AG04450 (cell line): ENCODE measurements at regions not wholly inside any gene's neighbourhood (a gene's known extent, or its start where the extent isn't known, plus 50 kb on each side); places are given as distances from the start of the nearest gene placed in this dataset.

Experiments
- CTCF ChIA-PET: fragments of 300-600, 350-600 bp; formaldehyde crosslinking; extraction: SDS; loops from one replicate; lab custom pipeline; 2022; ENCODE audit warnings: antibody characterized with exemption, inconsistent platforms; lab: Charles Lee
- POLR2A ChIA-PET: fragments of 350-600 bp; formaldehyde crosslinking; extraction: SDS; loops from one replicate; lab custom pipeline; 2021; ENCODE audit warnings: antibody characterized with exemption, inconsistent platforms; lab: Yijun Ruan, JAX
- DNase-seq: peaks from one replicate; pipeline ENCODE4 v3.0.0-alpha.2; 2011; ENCODE audit warnings: low read depth, low spot score
- H3K27ac ChIP-seq: one replicate; pipeline ENCODE4 v1.5.1; 2012; ENCODE audit warnings: low read depth, low read length, control low read depth
- H3K27me3 ChIP-seq: one replicate; pipeline ENCODE4 v1.6.0; 2012; ENCODE audit warnings: low read length; ENCODE audit not compliant: control insufficient read depth, insufficient read depth
- H3K4me3 ChIP-seq: 2 replicates; pipeline ENCODE4 v1.5.1; 2011; ENCODE audit warnings: mild to moderate bottlenecking, low read depth, low read length, control low read depth
- H3K9me3 ChIP-seq: 2 replicates; pipeline ENCODE4 v1.5.1; 2012; ENCODE audit warnings: low read length; ENCODE audit not compliant: control insufficient read depth, insufficient read depth
- CTCF ChIP-seq: IDR thresholded peaks from 2 replicates; pipeline ENCODE4 v1.5.1; 2011; ENCODE audit warnings: low read depth, low read length, control low read depth, inconsistent platforms

GRCh38 chr7:108637049-108637621 is 67.5 kb downstream of the DNAJB9 start:
- Histone ChIP-seq H3K27me3 (no peaks in the 10 kb centered on the region), H3K4me3 (no peak overlapping the region), H3K27ac (no peak overlapping the region), H3K9me3 (no peaks in the 10 kb centered on the region)
- ChIA-PET CTCF (no interaction called here), POLR2A (no interaction called here)
- DNase-seq = no peak
- no peak for TF ChIP-seq CTCF

- TF ChIP-seq CTCF = no peak
- no peak overlapping the region for H3K27ac ChIP-seq
- H3K4me3 ChIP-seq = no peak overlapping the region
- POLR2A ChIA-PET = no interaction called here
- CTCF ChIA-PET = no interaction called here
- no peaks in the 10 kb centered on the region for H3K27me3 ChIP-seq
- DNase-seq = no peak
- no peaks in the 10 kb centered on the region for H3K9me3 ChIP-seq
These were observed 72.5 kb downstream of the DNAJB9 start for GRCh38 chr7:108642126-108642525.

- DNase-seq = no peak
- H3K4me3 ChIP-seq = no peak overlapping the region
- no peak overlapping the region for H3K27ac ChIP-seq
- CTCF ChIA-PET = no interaction called here
- POLR2A ChIA-PET = no interaction called here
- no peaks in the 10 kb centered on the region for H3K27me3 ChIP-seq
- TF ChIP-seq CTCF = no peak
- H3K9me3 ChIP-seq = no peaks in the 10 kb centered on the region
These were observed 73.5 kb downstream of the DNAJB9 start for GRCh38 chr7:108643136-108643535.

- Histone ChIP-seq H3K9me3 (no peaks in the 10 kb centered on the region), H3K27me3 (no peaks in the 10 kb centered on the region), H3K4me3 (no peak overlapping the region), H3K27ac (no peak overlapping the region)
- POLR2A ChIA-PET = no interaction called here
- CTCF ChIA-PET = no interaction called here
- no peak for DNase-seq
- no peak for TF ChIP-seq CTCF
These were observed 79.3 kb downstream of the DNAJB9 start for GRCh38 chr7:108648989-108649388.

GRCh38 chr7:108650467-108650866 is 80.8 kb downstream of the DNAJB9 start:
- no peak for TF ChIP-seq CTCF
- DNase-seq = no peak

More at GRCh38 chr7:108650467-108650866, 80.8 kb downstream of the DNAJB9 start:
- POLR2A ChIA-PET = no interaction called here
- CTCF ChIA-PET = no interaction called here
- H3K27ac ChIP-seq = no peak overlapping the region
- no peaks in the 10 kb centered on the region for H3K27me3 ChIP-seq
- H3K9me3 ChIP-seq = no peaks in the 10 kb centered on the region
- H3K4me3 ChIP-seq = no peak overlapping the region
